GM10266 (cell line): ENCODE measurements at regions not wholly inside any gene's neighbourhood (a gene's known extent, or its start where the extent isn't known, plus 50 kb on each side); places are given as distances from the start of the nearest gene placed in this dataset.

Experiments used
- DNase-seq: peaks from one replicate; pipeline ENCODE4 v3.0.0; 2012; ENCODE audit errors: extremely low spot score
- TF ChIP-seq, protein P1 (sequence below): IDR thresholded peaks from 2 replicates; pipeline ENCODE4 v1.5.1; 2012; ENCODE audit warnings: mild to moderate bottlenecking, low read depth; ENCODE audit not compliant: control insufficient read depth, insufficient read depth; ENCODE audit errors: missing control alignments

DNA sequence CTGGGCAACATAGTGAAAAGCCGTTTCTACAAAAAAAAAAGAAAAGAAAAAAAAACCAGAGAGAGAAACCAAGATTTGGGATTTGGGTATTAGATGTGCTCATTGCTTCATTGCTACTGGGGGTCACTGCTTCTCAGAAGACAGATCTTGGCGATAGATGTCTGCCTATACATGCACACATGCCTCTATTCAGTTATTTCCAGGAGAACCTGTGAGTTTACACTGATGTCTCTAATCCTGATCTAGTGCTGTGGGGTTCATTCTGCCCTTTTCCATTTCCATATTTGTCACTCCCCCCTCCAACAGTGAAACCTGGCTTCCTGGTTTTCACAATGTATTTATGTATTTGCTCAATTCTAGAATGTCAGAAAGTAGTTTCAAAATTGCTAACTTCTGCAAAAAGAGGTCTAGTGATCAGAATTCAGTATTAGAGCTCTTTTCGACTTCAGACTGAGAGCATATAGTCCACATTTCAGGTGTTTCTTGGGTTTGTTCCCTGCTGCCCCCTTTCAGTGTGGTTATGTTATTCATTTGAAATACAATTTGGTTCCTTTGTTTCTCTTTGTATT is 111.0 kb downstream of the SLC25A47 start:
- DNase-seq = no peak
- TF ChIP-seq, protein P1, sequence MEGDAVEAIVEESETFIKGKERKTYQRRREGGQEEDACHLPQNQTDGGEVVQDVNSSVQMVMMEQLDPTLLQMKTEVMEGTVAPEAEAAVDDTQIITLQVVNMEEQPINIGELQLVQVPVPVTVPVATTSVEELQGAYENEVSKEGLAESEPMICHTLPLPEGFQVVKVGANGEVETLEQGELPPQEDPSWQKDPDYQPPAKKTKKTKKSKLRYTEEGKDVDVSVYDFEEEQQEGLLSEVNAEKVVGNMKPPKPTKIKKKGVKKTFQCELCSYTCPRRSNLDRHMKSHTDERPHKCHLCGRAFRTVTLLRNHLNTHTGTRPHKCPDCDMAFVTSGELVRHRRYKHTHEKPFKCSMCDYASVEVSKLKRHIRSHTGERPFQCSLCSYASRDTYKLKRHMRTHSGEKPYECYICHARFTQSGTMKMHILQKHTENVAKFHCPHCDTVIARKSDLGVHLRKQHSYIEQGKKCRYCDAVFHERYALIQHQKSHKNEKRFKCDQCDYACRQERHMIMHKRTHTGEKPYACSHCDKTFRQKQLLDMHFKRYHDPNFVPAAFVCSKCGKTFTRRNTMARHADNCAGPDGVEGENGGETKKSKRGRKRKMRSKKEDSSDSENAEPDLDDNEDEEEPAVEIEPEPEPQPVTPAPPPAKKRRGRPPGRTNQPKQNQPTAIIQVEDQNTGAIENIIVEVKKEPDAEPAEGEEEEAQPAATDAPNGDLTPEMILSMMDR = no peak

DNA sequence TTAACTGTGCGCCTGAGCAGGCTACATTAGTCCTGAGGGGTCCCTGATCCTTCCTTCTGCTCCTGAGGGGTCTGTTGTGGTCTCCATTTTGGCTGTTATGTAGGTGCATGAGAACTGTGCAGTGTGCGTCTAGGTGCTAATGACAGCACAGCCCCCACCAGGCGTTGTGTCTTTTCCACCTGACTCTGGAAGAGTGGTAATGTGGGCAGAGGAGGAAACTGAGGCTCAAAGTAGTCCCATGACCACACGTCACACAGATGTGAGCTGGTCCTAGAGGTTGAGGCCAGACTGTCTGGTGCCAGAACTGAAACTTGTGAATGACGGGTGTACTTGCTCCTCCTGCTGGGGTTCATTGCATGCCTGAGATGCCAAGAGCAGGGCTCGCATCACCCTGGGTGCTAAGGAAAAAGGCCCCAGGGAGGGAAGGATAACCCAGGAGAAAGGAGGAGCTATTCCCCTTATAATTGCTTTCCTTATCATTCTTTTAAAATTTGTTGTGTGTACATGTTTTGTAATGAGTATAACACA is 111.8 kb downstream of the SLC25A47 start:
- TF ChIP-seq, protein P1 = no peak
- DNase-seq = no peak

GRCh38 chr14:100435459-100435858 is 112.3 kb downstream of the SLC25A47 start:
- no peak for DNase-seq
- TF ChIP-seq, protein P1 = no peak

GRCh38 chr14:100436745-100437406 is 113.7 kb downstream of the SLC25A47 start:
- no peak for DNase-seq
- TF ChIP-seq, protein P1 = no peak

GRCh38 chr14:100438271-100438670 is 115.1 kb downstream of the SLC25A47 start:
- DNase-seq = no peak
- TF ChIP-seq, protein P1 = no peak

GRCh38 chr14:100438678-100439592 is 115.8 kb downstream of the SLC25A47 start:
- no peak for DNase-seq
- TF ChIP-seq, protein P1 = no peak
